PFSK-1 (cell line): ENCODE measurements at regions not wholly inside any gene's neighbourhood (a gene's known extent, or its start where the extent isn't known, plus 50 kb on each side); places are given as distances from the start of the nearest gene placed in this dataset.

Source experiments
- FOXP2 ChIP-seq: optimal IDR thresholded peaks from 2 replicates; pipeline ENCODE3; 2011; ENCODE audit warnings: borderline replicate concordance, control low read depth, inconsistent platforms; ENCODE audit not compliant: insufficient read depth; ENCODE audit errors: extremely low read length, extremely low read depth
- POLR2AphosphoS5 ChIP-seq: IDR thresholded peaks from 2 replicates; pipeline ENCODE4 v1.6.1; 2012; ENCODE audit warnings: low read depth, mild to moderate bottlenecking, control low read depth, low read length, moderate library complexity
- SIN3A ChIP-seq: IDR thresholded peaks from 2 replicates; pipeline ENCODE4 v1.6.1; 2012; ENCODE audit warnings: mild to moderate bottlenecking, low read length, moderate library complexity, borderline replicate concordance; ENCODE audit not compliant: insufficient read depth
- TAF1 ChIP-seq: IDR thresholded peaks from 2 replicates; pipeline ENCODE4 v1.6.1; 2012; ENCODE audit warnings: low read length, control low read depth, borderline replicate concordance; ENCODE audit not compliant: insufficient read depth

GRCh38 chr11:92477686-92478085, 253.1 kb downstream of the FAT3 start:
- TF ChIP-seq POLR2AphosphoS5 = no peak
- no peak for TF ChIP-seq FOXP2
- TF ChIP-seq TAF1 = no peak
- TF ChIP-seq SIN3A = no peak
